B cell (primary cell): ENCODE measurements at regions not wholly inside any gene's neighbourhood (a gene's known extent, or its start where the extent isn't known, plus 50 kb on each side); places are given as distances from the start of the nearest gene placed in this dataset.

Source experiments
- ATAC-seq: fragments of 200-7000 bp; cut with Tn5 transposase; one replicate; pipeline ENCODE4 v1.10.0; 2021; ENCODE audit warnings: low read depth, mild to moderate bottlenecking, moderate number of reproducible peaks, moderate library complexity
- CTCF ChIA-PET: fragments of 350-600 bp; sonication (Branson Sonifier 250); formaldehyde crosslinking; loops from one replicate; lab custom pipeline; 2021; ENCODE audit warnings: antibody characterized with exemption, inconsistent platforms; lab: Charles Lee
- POLR2A ChIA-PET: fragments of 350-600 bp; sonication (Branson Sonifier 250); formaldehyde crosslinking; loops from one replicate; lab custom pipeline; 2021; ENCODE audit warnings: antibody characterized with exemption; lab: Charles Lee
- DNase-seq: peaks from one replicate; pipeline ENCODE4 v3.0.0; 2013
- H2AFZ ChIP-seq: 2 replicates; pipeline ENCODE4 v1.6.1; 2012; ENCODE audit warnings: mild to moderate bottlenecking, low read depth, low read length; ENCODE audit not compliant: insufficient read depth, poor library complexity, severe bottlenecking
- H3K27ac ChIP-seq, 2 donors: 1 replicate in 1 of 2; 2 replicates in 1 of 2; pipeline ENCODE4 v1.5.1; 2012 to 2013; ENCODE audit warnings: low read length in 2 of 2, mild to moderate bottlenecking in 2 of 2, moderate library complexity in 1 of 2
- H3K27me3 ChIP-seq, 4 experiments: fragments of 200-600 bp in 1 of 4; sonication (generic) in 1 of 4; replicated peaks in 1 of 4; 1 replicate in 2 of 4; 2 replicates in 2 of 4; pipeline versions ENCODE4 v1.6.1 to v1.7.0; 2013 to 2016; ENCODE audit warnings: low read length in 3 of 4, mild to moderate bottlenecking in 2 of 4, mixed read lengths in 1 of 4, moderate library complexity in 1 of 4; ENCODE audit not compliant: insufficient read depth in 4 of 4, control insufficient read depth in 3 of 4; ENCODE audit errors: control extremely low read depth in 1 of 4
- H3K36me3 ChIP-seq, 2 experiments: replicated peaks in 1 of 2; 1 replicate in 1 of 2; 2 replicates in 1 of 2; pipeline versions ENCODE4 v1.6.1 to v1.7.1; 2013; ENCODE audit warnings: low read length in 1 of 2; ENCODE audit not compliant: insufficient read depth in 2 of 2, control insufficient read depth in 1 of 2; ENCODE audit errors: control extremely low read depth in 1 of 2, extremely low read depth in 1 of 2
- H3K4me1 ChIP-seq, 2 donors: fragments of 200-600 bp in 1 of 2; sonication (generic) in 1 of 2; 1 replicate in 1 of 2; 2 replicates in 1 of 2; pipeline versions ENCODE4 v1.5.1 to v1.6.1; 2013 to 2017; ENCODE audit warnings: low read length in 2 of 2; ENCODE audit not compliant: control insufficient read depth in 2 of 2, insufficient read depth in 2 of 2
- H3K4me2 ChIP-seq: replicated peaks from 2 replicates; pipeline ENCODE3; 2012; ENCODE audit warnings: mild to moderate bottlenecking, low read depth, low read length; ENCODE audit not compliant: poor library complexity, severe bottlenecking
- H3K4me3 ChIP-seq, 5 experiments: fragments of 200-600 bp in 1 of 5; sonication (generic) in 1 of 5; 1 replicate in 3 of 5; 2 replicates in 2 of 5; pipeline versions ENCODE4 v1.5.1 to v1.7.0; 2011 to 2016; ENCODE audit warnings: low read length in 4 of 5, mild to moderate bottlenecking in 4 of 5, low read depth in 2 of 5, control low read depth in 1 of 5, moderate library complexity in 1 of 5; ENCODE audit not compliant: insufficient read depth in 1 of 5; ENCODE audit errors: control extremely low read depth in 1 of 5, extremely low read depth in 1 of 5
- H3K79me2 ChIP-seq: fragments of 200-600 bp; sonication (generic); one replicate; pipeline ENCODE4 v1.6.0; 2016; ENCODE audit warnings: low read length; ENCODE audit not compliant: control insufficient read depth, insufficient read depth
- H3K9ac ChIP-seq: fragments of 200-600 bp; sonication (generic); 2 replicates; pipeline ENCODE4 v1.6.1; 2017; ENCODE audit warnings: mild to moderate bottlenecking, low read length, moderate library complexity
- H3K9me3 ChIP-seq, 3 donors: one replicate each; pipeline versions ENCODE4 v1.6.1 to v1.7.1; 2013; ENCODE audit warnings: low read length in 2 of 3; ENCODE audit not compliant: control insufficient read depth in 2 of 3, insufficient read depth in 1 of 3; ENCODE audit errors: control extremely low read depth in 1 of 3
- H4K20me1 ChIP-seq: 2 replicates; pipeline ENCODE4 v1.6.0; 2012; ENCODE audit warnings: mild to moderate bottlenecking, low read length; ENCODE audit not compliant: insufficient read depth, control insufficient read depth, poor library complexity, severe bottlenecking
- H3K27ac Mint-ChIP-seq: one replicate; pipeline ENCODE4 v1.8.0; 2021; ENCODE audit warnings: mixed read lengths
- H3K27me3 Mint-ChIP-seq: one replicate; pipeline ENCODE4 v1.8.0; 2021; ENCODE audit warnings: mixed read lengths
- H3K4me1 Mint-ChIP-seq: one replicate; pipeline ENCODE4 v1.8.0; 2021; ENCODE audit warnings: mixed read lengths
- H3K4me3 Mint-ChIP-seq: one replicate; pipeline ENCODE4 v1.8.0; 2021; ENCODE audit warnings: mixed read lengths
- H3K9me3 Mint-ChIP-seq: one replicate; pipeline ENCODE4 v1.8.0; 2022; ENCODE audit warnings: mixed read lengths; ENCODE audit not compliant: insufficient read depth
- EZH2 ChIP-seq: IDR thresholded peaks from 2 replicates; pipeline ENCODE4 v1.6.1; 2012; ENCODE audit warnings: borderline replicate concordance, low read depth, mild to moderate bottlenecking, moderate library complexity, low read length; ENCODE audit not compliant: insufficient read depth, poor library complexity, severe bottlenecking
- WGBS: methylation state at CpG from one replicate; pipeline ENCODE4 v1.1.5; 2013; ENCODE audit warnings: missing lambda C conversion rate; ENCODE audit not compliant: insufficient coverage; 5-methylcytosine and 5-hydroxymethylcytosine counted together
- intact Hi-C: fragments of 100-400 bp; cut with micrococcal nuclease; formaldehyde crosslinking; loops from one replicate; pipeline ENCODE4 v1.10.0; 2022
- TF ChIP-seq, protein P1 (sequence below): fragments of 200-600 bp; IDR thresholded peaks from one replicate; pipeline ENCODE4 v1.8.0; 2022; ENCODE audit warnings: antibody characterized with exemption, mild to moderate bottlenecking

DNA sequence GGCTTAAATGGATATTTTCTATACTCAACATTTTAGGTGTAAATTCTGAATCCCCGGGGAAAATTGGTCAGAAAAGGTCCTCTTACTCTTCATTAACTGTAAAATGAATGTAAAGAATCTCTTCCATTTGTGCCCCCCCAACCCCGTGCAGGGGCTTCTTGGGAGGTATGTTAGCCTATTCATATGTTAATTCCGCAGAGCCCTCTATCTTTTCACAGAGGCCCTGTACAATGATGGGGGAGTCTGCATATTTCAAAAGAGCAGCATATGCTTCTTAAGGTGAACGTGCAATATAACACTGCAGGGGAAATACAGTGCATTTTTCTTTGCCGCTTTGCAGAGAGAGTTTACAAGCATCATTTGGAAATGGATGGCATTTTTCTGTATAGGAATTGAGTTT, 88.5 kb upstream of the CXorf66 start:
- H3K9me3 Mint-ChIP-seq: no peaks in the 10 kb centered on the region
- H3K9me3 ChIP-seq: no peaks in the 10 kb centered on the region
- H3K4me2 ChIP-seq: no peak overlapping the region
- H3K79me2 ChIP-seq: no peaks in the 10 kb centered on the region
- H3K4me3 Mint-ChIP-seq: no peak overlapping the region
- H2AFZ ChIP-seq: no peak overlapping the region
- H3K27me3 Mint-ChIP-seq: no peaks in the 10 kb centered on the region
- no peaks in the 10 kb centered on the region for H3K36me3 ChIP-seq
- WGBS: no CpG with 5 or more reads among the region's 5 CpGs
- H3K27ac Mint-ChIP-seq: no peak overlapping the region
- H4K20me1 ChIP-seq: no peaks in the 10 kb centered on the region
- no peak overlapping the region for H3K27ac ChIP-seq
- H3K4me3 ChIP-seq: no peak overlapping the region
- ATAC-seq (no peak), DNase-seq (no peak)
- no peaks in the 10 kb centered on the region for H3K27me3 ChIP-seq
- H3K9ac ChIP-seq: no peak overlapping the region
- CTCF ChIA-PET: no interaction called here
- H3K4me1 ChIP-seq: no peaks in the 10 kb centered on the region
- H3K4me1 Mint-ChIP-seq: no peaks in the 10 kb centered on the region
- intact Hi-C loops: loop anchor here (10.0 kb wide), 1 partner anchor 91 kb away; no protein-coding TSS in a partner anchor
- TF ChIP-seq EZH2: no peak
- TF ChIP-seq, protein P1, sequence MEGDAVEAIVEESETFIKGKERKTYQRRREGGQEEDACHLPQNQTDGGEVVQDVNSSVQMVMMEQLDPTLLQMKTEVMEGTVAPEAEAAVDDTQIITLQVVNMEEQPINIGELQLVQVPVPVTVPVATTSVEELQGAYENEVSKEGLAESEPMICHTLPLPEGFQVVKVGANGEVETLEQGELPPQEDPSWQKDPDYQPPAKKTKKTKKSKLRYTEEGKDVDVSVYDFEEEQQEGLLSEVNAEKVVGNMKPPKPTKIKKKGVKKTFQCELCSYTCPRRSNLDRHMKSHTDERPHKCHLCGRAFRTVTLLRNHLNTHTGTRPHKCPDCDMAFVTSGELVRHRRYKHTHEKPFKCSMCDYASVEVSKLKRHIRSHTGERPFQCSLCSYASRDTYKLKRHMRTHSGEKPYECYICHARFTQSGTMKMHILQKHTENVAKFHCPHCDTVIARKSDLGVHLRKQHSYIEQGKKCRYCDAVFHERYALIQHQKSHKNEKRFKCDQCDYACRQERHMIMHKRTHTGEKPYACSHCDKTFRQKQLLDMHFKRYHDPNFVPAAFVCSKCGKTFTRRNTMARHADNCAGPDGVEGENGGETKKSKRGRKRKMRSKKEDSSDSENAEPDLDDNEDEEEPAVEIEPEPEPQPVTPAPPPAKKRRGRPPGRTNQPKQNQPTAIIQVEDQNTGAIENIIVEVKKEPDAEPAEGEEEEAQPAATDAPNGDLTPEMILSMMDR: no peak
- POLR2A ChIA-PET: no interaction called here

- Histone ChIP-seq H3K9me3 (no peaks in the 10 kb centered on the region), H3K36me3 (no peaks in the 10 kb centered on the region), H3K79me2 (no peaks in the 10 kb centered on the region), H3K4me3 (no peak overlapping the region), H3K9ac (no peak overlapping the region), H2AFZ (no peak overlapping the region), H3K4me2 (no peak overlapping the region), H3K27ac (no peak overlapping the region), H4K20me1 (no peaks in the 10 kb centered on the region), H3K4me1 (no peaks in the 10 kb centered on the region), H3K27me3 (peaks cover 0 to 6% (median 0%) of the 10 kb centered on the region in 4 experiments)
- no peak overlapping the region for H3K27ac Mint-ChIP-seq
- H3K9me3 Mint-ChIP-seq: no peaks in the 10 kb centered on the region
- H3K4me3 Mint-ChIP-seq: no peak overlapping the region
- ATAC-seq (no peak), DNase-seq (no peak)
- POLR2A ChIA-PET: no interaction called here
- H3K27me3 Mint-ChIP-seq: no peaks in the 10 kb centered on the region
- intact Hi-C loops: loop anchor here (10.0 kb wide), 1 partner anchor 94 kb away; no protein-coding TSS in a partner anchor
- TF ChIP-seq, protein P1: peak; percentile 10
- no peak for TF ChIP-seq EZH2
- no peaks in the 10 kb centered on the region for H3K4me1 Mint-ChIP-seq
- CTCF ChIA-PET: no interaction called here
Measured at GRCh38 chrX:140050906-140051305, 85.6 kb upstream of the CXorf66 start.
